Fibroblast of skin of left quadriceps (primary cell): ENCODE measurements at regions not wholly inside any gene's neighbourhood (a gene's known extent, or its start where the extent isn't known, plus 50 kb on each side); places are given as distances from the start of the nearest gene placed in this dataset.
A peak's percentile ranks its signal among the peaks of the same experiment; 100 is the strongest.
"Not testable (repeated sequence)": the region's sequence is repeated elsewhere in the genome, so short reads cannot be mapped to it uniquely, and the experiment has no call there.

ENCODE experiments used
- DNase-seq, 2 experiments: peaks; one replicate each; pipeline ENCODE4 v3.0.0-alpha.2; 2013; ENCODE audit warnings: low read depth in 2 of 2

GRCh38 chr2:129490641-129491040, 488.8 kb upstream of the RAB6C start:
- DNase-seq, result no peak

DNA sequence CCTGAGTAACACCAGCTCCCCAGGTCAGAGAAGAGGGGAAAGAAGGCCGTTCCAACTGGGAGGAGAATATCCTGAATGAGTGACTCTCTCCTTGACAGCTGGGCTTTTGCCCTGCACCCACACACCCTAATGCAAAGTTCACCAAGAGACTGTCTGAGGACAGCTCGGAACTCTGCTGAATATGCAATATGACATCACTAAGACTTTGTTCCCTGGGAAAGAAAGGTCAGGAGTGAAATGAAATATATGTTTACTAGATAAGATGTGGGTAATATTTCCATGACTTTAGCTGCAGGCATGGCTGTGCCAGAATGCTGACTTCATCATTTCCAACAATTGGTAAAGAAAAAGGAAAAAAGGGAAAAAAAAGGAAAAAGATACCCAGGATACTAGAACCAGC, 488.2 kb upstream of the RAB6C start:
- DNase-seq, result no peak

GRCh38 chr2:129492548-129492947, 486.9 kb upstream of the RAB6C start:
- DNase-seq, result no peak

DNA sequence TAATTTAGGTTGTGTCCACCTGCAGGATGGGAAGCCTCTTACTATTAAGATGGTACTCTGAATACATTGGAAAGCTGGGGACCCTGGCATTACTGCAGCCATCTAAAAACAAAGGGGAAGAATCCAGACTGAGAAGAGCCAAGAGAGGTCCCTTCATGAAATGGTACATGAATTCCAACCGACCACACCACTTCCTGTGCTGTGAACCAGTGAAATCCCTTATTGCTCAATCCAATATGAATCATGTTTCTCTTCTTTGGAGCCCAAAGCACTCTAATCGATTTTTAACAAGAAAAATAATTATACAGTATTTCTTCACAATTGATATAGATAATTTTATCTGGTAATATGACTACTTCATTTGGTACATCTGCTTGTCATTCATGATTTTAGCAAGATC, 479.7 kb upstream of the RAB6C start:
- peak in 1 of 2 experiments; percentile 4 for DNase-seq

DNA sequence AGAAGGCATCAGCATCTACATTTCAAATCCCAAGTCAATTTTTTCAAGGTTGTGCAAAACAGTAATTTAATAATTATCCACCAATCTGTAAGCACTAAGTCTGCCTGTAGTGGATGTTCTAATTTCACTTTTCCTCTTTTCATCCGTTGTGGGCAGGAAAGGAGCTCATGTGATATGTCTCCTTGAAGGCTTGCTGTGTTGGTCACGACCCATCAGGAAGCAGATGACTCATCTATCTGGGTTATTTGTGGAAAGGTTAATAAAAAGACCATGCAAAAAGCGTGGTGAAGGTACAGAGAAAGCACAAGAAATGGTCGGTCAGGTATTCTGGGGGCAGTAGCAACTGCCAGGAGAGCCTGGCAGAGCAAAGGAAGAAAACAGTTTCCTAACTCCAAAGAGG, 476.7 kb upstream of the RAB6C start:
- peak in 1 of 2 experiments; percentile 4 for DNase-seq

GRCh38 chr2:129504646-129505045, 474.8 kb upstream of the RAB6C start:
- DNase-seq, result no peak

- no peak for DNase-seq
These were observed 460.5 kb upstream of the RAB6C start for GRCh38 chr2:129518937-129519336.

DNA sequence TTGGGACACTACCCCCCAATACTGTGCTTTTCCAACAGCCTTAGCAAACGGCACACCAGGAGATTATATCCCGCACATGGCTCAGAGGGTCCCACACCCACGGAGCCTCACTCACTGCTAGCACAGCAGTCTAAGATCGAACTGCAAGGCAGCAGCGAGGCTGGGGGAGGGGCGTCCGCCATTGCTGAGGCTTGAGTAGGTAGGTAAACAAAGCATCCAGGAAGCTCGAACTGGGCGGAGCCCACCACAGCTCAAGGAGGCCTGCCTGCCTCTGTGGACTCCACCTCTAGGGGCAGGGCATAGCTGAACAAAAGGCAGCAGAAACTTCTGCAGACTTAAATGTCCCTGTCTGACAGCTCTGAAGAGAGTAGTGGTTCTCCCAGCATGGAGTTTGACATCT, 447.3 kb upstream of the RAB6C start:
- DNase-seq, result not testable (repeated sequence)

DNA sequence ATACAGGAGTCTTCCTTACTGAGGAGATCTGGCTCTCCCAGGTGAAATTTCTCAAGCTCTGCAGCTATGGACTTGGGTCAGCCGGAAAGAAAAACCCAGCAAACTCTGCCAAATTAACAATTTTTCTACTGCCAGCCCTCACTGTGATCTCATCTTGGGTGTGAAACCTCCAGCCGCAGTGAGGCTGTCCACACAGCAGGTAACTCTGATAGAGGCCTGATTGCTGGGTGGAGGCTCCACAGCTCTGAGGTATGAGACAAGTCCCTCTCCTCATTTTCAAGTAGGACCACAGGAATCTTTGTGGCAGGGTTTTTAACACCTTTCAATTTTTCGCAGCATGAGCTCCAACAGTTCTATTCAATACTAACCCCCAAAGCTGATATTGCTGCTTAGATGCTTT, 430.6 kb upstream of the RAB6C start:
- no peak for DNase-seq

GRCh38 chr2:129550536-129550935, 428.9 kb upstream of the RAB6C start:
- no peak for DNase-seq

DNA sequence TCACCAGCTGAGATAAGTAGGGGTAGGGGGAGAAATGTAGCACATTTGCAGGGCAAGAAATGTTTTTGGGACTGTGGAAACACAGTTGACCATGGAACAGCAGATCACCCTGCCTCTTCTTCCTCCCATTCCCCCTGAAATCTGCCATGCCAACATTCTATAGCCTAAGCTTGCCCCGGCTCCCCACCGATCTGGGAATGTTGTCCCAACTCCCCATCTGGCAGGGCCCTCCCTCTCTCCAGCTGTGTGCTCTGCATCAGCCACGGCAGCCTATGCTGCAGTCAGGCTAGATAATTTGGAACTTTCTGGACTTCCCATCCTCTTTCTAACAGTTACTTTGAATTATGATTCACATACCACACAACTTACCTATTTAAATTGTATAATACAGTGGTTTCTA, 425.1 kb upstream of the RAB6C start:
- no peak for DNase-seq

GRCh38 chr2:129559101-129559500, 420.4 kb upstream of the RAB6C start:
- DNase-seq, result no peak

- DNase-seq, result no peak
These were observed 413.8 kb upstream of the RAB6C start for GRCh38 chr2:129565551-129566109.

DNA sequence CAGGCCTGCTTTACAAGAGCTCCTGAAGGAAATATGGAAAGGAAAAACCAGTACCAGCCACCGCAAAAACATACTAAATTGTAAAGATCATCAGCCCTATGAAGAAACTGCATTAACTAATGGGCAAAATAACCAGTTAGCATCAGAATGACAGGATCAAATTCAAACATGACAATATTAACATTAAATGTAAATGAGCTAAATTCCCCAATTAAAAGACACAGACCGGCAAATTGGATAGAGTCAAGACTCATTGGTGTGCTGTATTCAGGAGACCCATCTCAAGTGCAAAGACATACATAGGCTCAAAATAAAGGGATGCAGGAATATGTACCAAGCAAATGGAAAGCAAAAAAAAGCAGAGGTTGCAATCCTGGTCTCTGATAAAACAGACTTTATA, 408.7 kb upstream of the RAB6C start:
- not testable (repeated sequence) for DNase-seq

DNA sequence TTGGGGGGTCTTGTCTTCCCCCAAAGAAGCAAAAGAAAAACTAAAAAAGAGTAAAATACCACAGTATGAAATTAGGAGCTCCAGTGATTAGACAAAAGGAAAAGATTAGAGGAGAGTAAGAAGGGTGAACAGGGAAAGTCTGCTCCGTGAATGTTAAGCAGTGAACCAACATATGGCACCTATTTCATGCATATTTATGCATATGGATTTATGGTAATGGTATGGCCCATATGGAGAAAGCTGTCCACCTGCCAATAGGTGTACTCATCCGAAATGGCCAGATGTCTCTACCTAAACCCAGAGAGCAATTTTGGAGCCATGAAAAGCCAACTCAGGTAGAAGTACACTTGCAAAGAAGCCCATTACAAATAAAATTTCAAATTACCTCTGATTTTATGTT, 404.0 kb upstream of the RAB6C start:
- no peak for DNase-seq

DNA sequence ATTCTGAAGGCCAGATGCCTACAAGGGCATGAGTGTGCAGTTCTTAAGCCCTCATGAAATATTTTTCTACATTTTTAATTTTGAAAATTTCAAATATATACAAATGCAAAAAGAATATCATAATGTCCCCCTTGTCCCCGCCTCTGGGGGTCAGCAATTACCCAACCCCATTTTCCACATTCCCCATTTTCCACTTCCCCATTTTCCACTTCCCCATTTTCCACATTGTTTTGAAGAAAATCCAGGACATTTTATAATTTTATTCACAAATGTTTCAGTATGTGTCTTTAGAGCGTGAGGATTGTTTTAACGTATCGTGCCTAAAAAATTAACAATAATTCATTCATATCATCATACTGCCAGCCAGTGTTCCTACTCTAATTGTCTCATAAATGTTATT, 403.6 kb upstream of the RAB6C start:
- no peak for DNase-seq

DNA sequence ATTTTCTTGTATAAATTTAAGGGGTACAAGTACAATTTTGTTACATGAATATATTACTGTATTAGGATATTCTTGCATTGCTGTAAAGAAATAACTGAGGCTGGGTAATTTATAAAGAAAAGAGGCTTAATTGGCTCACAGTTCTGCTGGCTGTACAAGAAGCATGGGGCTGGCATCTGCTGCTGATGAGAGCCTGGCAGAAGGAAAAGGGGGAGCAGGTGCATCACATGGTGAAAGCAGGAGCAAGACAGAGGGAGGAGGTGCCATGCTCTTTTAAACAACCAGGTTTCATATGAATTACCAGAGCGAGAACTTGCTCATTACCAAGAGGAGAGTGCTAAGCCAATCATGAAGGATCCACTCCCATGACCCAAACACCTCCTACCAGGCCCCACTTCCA, 399.5 kb upstream of the RAB6C start:
- no peak for DNase-seq

GRCh38 chr2:129585760-129586159, 393.7 kb upstream of the RAB6C start:
- DNase-seq, result no peak

DNA sequence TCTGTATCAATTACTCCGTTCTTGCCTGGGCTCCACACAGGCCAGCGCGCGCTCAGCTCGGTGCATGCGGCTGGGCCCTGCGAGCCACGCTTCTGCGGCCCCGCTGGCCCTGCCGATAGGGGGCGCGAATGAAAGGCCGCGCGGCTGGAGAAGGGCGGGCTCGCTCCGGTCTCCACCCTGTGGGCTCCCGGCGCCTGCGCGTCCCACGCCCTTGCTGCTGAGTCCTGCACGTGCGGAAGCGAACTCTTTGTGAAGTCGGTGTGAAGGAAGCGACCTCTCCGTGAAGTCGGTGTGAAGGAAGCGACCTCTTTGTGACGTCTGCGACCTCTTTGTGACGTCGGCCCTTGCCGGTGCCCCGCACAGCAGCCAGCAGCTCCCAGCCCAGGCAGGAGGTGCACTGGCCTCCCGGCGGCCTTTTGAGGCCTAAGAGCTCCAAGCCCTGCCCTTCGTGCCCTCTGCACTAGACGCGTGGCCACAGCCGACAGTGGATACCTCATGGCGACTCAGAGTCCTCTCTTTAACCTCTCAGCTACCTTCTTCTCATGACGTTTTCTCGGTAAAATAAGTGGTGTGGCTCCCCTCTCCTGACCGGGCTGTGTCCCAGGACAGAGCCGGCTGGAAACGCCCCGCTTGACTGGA, 391.9 kb upstream of the RAB6C start:
- no peak for DNase-seq

GRCh38 chr2:129604560-129604959, 374.9 kb upstream of the RAB6C start:
- no peak for DNase-seq

DNA sequence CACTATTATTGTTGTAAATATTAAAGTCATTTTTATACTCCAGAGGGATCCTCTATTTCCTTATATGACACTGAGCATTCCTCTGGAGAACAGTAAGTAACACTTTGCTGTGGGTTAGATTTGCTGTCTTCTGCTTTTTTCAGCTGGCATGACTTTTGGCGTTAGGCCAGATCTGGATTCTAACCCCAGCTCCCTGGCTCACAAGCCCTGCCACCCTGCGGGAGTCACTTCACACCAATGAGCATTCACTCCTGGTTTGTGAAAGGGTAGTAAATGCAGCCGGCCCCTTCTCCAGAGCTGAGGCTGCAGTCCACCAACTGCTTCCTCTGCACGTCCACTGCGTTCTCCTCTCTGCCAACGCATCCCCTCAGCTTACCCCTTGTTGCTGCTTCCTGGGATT, 373.8 kb upstream of the RAB6C start:
- no peak for DNase-seq

DNA sequence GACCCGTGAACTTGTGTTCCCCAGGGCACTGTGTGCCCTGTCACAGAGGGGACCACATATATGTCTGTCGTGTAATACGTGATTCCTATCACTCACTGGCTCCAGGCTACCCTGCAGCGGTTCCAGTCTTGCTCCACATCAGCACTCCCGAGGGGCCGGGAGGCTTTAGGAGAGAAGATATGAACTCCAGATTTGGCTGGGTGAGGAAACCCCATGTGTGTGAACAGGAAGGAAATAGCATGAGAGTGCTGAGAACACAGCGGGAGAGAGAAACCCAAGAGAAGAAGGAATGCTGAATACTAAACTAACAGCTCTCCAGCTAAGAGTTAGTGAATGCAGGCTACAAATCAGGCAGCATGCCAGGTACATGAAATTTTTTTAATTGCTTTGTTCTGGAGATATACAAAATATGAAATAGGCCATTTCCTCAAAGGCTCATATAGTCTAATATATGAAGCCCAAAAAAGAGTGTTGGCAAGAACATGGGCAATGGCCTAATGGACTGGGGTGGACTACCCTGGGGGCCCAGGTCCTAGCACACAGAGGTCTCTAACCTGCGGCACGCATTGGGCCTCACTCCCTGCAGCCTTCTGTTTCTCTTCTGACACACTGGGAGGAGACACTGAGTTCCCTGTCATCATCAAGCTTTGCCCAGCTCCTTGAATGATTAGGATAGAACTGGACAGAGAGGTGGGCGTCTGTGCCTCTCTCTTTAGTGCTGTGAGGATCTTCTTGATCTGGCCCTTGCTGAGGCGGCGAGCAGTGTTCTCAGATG, 372.8 kb upstream of the RAB6C start:
- DNase-seq, result peak; percentile 3 to 18

DNA sequence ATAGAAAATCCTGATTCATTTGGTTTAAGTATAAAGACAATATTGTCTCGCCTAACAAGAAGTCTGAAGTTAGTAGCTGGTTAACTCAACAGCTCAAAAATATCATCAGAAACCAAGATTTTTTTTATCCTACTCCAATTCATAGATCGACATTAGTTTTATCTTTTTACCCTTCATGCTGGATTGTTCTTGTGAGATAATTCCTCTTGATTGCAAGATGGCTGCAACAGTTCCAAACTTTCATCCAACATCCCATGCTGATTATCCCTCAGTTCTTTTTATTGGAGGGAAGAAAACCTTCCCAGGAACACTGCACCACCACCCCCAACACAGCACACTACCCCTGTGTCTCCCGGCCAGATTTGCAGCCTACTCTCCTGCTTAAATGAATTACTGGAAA, 370.2 kb upstream of the RAB6C start:
- no peak for DNase-seq
